ENCODE measurements at regions not wholly inside any gene's neighbourhood (a gene's known extent, or its start where the extent isn't known, plus 50 kb on each side); places are given as distances from the start of the nearest gene placed in this dataset.
A peak's percentile ranks its signal among the peaks of the same experiment; 100 is the strongest.

DNA sequence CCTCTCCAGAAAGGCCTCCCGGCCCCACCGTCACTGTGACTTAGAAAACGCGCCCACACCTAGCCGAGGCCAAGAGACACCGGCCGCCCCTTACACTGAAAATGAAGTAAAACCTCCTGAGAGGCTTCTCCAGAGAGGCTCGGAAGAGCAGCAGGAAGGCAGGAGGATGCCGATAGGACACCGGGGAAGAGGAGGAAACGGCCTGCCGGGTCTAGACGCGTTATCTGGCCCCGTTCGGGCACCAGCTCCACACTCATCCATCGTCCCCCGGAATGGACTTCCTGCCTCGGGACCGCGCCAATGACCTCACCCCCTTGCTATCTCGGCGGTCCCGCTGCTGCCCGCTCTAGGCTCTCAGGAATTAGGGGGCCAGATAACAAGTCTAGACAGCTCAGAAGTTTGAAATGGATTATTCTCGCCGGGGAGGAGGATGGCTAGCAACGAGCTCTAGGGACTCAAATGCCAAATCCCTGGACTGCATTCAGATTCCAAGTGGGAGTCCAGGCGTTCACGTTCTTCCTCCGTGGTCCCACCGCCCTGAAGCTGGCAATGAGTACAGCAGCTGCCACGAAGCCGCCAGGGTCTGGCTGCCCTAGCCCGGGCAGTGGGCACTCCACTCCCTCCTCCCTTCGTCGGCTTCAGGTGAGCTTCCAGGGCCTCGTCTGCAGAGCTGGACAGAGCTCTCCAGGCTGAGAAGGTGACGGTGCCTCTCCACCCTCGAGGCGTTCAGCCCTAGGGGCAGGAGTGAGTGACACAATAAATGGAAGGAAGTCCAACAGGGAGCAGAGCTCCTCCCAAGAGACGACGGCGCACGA is 350.9 kb downstream of the FOXL1 start:
- H3K36me3 ChIP-seq (ENCODE audit: control insufficient read depth in 2 of 3, insufficient read depth in 3 of 3, low read length in 3 of 3), result no peaks in the 10 kb centered on the region

GRCh38 chr16:86930001-86930400 is 351.7 kb downstream of the FOXL1 start:
- Histone ChIP-seq H3K9me3 (ENCODE audit: control insufficient read depth in 2 of 3, insufficient read depth in 1 of 3, low read length in 3 of 3) (no peaks in the 10 kb centered on the region), H3K4me1 (ENCODE audit: control insufficient read depth in 2 of 3, insufficient read depth in 2 of 3, low read depth in 1 of 3, low read length in 3 of 3) (peaks cover 0 to 11% (median 0%) of the 10 kb centered on the region in 3 donors), H3K9ac (ENCODE audit: low read length in 3 of 3) (no peak overlapping the region), H3K4me3 (ENCODE audit: low read length in 3 of 3) (no peak overlapping the region), H3K27ac (ENCODE audit: low read depth in 2 of 2, low read length in 2 of 2) (no peak overlapping the region), H3K27me3 (ENCODE audit: control insufficient read depth, insufficient read depth, low read length) (no peaks in the 10 kb centered on the region), H3K36me3 (ENCODE audit: control insufficient read depth in 2 of 3, insufficient read depth in 3 of 3, low read length in 3 of 3) (no peaks in the 10 kb centered on the region)
- no peak for TF ChIP-seq CTCF (IDR thresholded peaks at IDR 0.05; ENCODE audit: borderline replicate concordance, extremely low read depth, insufficient read depth)
- intact Hi-C loops (cut with DNase I), result no loop called here
- DNase-seq (peak in 1 of 5 donors; percentile 53), FAIRE-seq (no peak)

More for the DNA sequence above, 350.9 kb downstream of the FOXL1 start:
- H3K9ac ChIP-seq (ENCODE audit: low read length in 3 of 3), result no peak overlapping the region
- no peak overlapping the region for H3K4me3 ChIP-seq (ENCODE audit: low read length in 3 of 3)
- FAIRE-seq (no peak), DNase-seq (peak in 2 of 5 donors; percentile 64 to 85)
- intact Hi-C loops (cut with DNase I), result no loop called here
- H3K4me1 ChIP-seq (ENCODE audit: control insufficient read depth in 2 of 3, insufficient read depth in 2 of 3, low read depth in 1 of 3, low read length in 3 of 3), result peaks cover 0 to 11% (median 2%) of the 10 kb centered on the region in 3 donors
- no peak overlapping the region for H3K27ac ChIP-seq (ENCODE audit: low read depth in 2 of 2, low read length in 2 of 2)
- H3K9me3 ChIP-seq (ENCODE audit: control insufficient read depth in 2 of 3, insufficient read depth in 1 of 3, low read length in 3 of 3), result no peaks in the 10 kb centered on the region
- TF ChIP-seq CTCF (IDR thresholded peaks at IDR 0.05; ENCODE audit: borderline replicate concordance, extremely low read depth, insufficient read depth), result no peak
- no peaks in the 10 kb centered on the region for H3K27me3 ChIP-seq (ENCODE audit: control insufficient read depth, insufficient read depth, low read length)

DNA sequence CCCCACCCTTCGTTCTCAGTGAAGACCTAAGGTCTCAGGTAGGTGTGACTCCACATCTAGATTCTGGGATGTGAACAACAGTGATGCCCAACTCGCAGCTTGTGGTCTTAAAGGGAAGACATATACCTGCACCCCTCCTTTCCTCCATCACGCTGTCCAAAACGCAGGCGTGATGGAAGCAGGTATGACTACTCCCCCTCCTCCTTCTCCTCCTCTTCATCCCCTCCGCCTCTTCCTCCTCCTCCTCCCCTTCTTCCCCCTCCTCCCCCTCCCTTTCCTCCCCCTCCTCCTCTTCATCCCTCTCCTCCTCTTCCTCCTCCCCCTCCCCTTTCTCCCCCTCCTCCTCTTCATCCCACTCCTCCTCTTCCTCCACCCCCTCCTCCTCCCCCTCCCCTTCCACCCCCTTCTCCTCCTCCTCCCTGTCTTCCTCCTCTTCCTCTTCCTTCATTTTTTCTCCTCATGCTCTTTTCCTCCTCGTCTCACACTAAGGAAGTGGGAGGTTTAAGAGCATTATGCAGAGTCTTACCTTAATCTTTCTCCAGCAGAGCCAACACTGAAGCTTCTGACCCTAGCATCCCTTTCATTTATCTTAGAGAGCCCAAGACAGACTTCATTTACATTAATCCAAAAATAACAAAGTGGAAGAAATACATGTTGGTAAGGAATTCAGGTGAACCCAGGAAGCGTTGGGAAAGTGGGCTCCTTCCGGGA is 352.5 kb downstream of the FOXL1 start:
- Histone ChIP-seq H3K27me3 (ENCODE audit: control insufficient read depth, insufficient read depth, low read length) (no peaks in the 10 kb centered on the region), H3K9ac (ENCODE audit: low read length in 3 of 3) (no peak overlapping the region), H3K36me3 (ENCODE audit: control insufficient read depth in 2 of 3, insufficient read depth in 3 of 3, low read length in 3 of 3) (no peaks in the 10 kb centered on the region), H3K27ac (ENCODE audit: low read depth in 2 of 2, low read length in 2 of 2) (no peak overlapping the region), H3K9me3 (ENCODE audit: control insufficient read depth in 2 of 3, insufficient read depth in 1 of 3, low read length in 3 of 3) (no peaks in the 10 kb centered on the region), H3K4me3 (ENCODE audit: low read length in 3 of 3) (no peak overlapping the region), H3K4me1 (ENCODE audit: control insufficient read depth in 2 of 3, insufficient read depth in 2 of 3, low read depth in 1 of 3, low read length in 3 of 3) (peaks cover 0 to 10% (median 0%) of the 10 kb centered on the region in 3 donors)
- DNase-seq (no peak), FAIRE-seq (no peak)
- TF ChIP-seq CTCF (IDR thresholded peaks at IDR 0.05; ENCODE audit: borderline replicate concordance, extremely low read depth, insufficient read depth), result no peak
- intact Hi-C loops (cut with DNase I), result no loop called here

All from kidney (tissue), 13 donors.